Breast epithelium (tissue), 3 donors: ENCODE measurements at regions not wholly inside any gene's neighbourhood (a gene's known extent, or its start where the extent isn't known, plus 50 kb on each side); places are given as distances from the start of the nearest gene placed in this dataset.

Source experiments
- POLR2AphosphoS5 ChIP-seq, 3 donors: sonication (generic); formaldehyde crosslinking; IDR thresholded peaks; one replicate each; pipeline ENCODE4 v1.6.1; 2017; ENCODE audit warnings: antibody characterized with exemption in 3 of 3
- TF ChIP-seq, protein P1 (sequence below), 3 donors: fragments of 450-650 bp; IDR thresholded peaks; one replicate each; pipeline ENCODE4 v1.5.1; 2016 to 2017; ENCODE audit warnings: antibody characterized with exemption in 3 of 3, mild to moderate bottlenecking in 3 of 3, moderate library complexity in 3 of 3

DNA sequence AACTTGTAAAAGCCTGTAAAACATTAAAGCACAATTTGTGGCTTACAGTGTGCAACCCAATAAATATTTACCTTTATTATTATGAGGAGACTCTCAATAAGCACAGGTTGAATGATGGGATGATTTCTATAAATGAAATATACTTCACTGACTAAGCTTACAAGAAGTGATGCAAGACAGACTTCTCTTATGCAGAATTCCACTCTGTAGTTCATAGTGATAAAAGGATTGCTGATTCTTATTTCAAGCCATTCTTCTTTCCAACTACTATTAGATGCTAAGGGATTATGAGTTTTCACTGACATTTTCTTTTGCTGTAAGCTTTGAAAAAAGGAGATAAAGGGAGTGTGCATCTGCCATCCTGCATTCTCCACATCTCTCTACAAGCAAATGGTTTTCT is 149.0 kb upstream of the ARG1 start:
- TF ChIP-seq, protein P1, sequence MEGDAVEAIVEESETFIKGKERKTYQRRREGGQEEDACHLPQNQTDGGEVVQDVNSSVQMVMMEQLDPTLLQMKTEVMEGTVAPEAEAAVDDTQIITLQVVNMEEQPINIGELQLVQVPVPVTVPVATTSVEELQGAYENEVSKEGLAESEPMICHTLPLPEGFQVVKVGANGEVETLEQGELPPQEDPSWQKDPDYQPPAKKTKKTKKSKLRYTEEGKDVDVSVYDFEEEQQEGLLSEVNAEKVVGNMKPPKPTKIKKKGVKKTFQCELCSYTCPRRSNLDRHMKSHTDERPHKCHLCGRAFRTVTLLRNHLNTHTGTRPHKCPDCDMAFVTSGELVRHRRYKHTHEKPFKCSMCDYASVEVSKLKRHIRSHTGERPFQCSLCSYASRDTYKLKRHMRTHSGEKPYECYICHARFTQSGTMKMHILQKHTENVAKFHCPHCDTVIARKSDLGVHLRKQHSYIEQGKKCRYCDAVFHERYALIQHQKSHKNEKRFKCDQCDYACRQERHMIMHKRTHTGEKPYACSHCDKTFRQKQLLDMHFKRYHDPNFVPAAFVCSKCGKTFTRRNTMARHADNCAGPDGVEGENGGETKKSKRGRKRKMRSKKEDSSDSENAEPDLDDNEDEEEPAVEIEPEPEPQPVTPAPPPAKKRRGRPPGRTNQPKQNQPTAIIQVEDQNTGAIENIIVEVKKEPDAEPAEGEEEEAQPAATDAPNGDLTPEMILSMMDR (IDR thresholded peaks at IDR 0.05), result no peak
- no peak for TF ChIP-seq POLR2AphosphoS5 (IDR thresholded peaks at IDR 0.05)
